Spinal cord (tissue), 9 donors: ENCODE measurements at regions not wholly inside any gene's neighbourhood (a gene's known extent, or its start where the extent isn't known, plus 50 kb on each side); places are given as distances from the start of the nearest gene placed in this dataset.
A peak's percentile ranks its signal among the peaks of the same experiment; 100 is the strongest.

Source experiments
- DNase-seq, 6 donors: peaks; one replicate each; pipeline versions ENCODE4 v3.0.0 to v3.0.0-alpha.2; 2013 to 2015; ENCODE audit warnings: low spot score in 6 of 6, low read depth in 4 of 6
- H3K27ac ChIP-seq: one replicate; pipeline ENCODE4 v1.5.1; 2013; ENCODE audit warnings: low read depth, low read length, control low read depth
- H3K27me3 ChIP-seq: one replicate; pipeline ENCODE4 v1.6.1; 2013; ENCODE audit warnings: low read length; ENCODE audit not compliant: control insufficient read depth, insufficient read depth
- H3K36me3 ChIP-seq: one replicate; pipeline ENCODE4 v1.6.1; 2013; ENCODE audit warnings: low read length; ENCODE audit not compliant: control insufficient read depth, insufficient read depth
- H3K4me1 ChIP-seq: one replicate; pipeline ENCODE4 v1.6.1; 2013; ENCODE audit warnings: low read length; ENCODE audit not compliant: control insufficient read depth, insufficient read depth
- H3K4me3 ChIP-seq: one replicate; pipeline ENCODE4 v1.5.1; 2013; ENCODE audit warnings: low read depth, low read length, control low read depth
- H3K9me3 ChIP-seq: one replicate; pipeline ENCODE4 v1.6.1; 2013; ENCODE audit warnings: low read length; ENCODE audit not compliant: control insufficient read depth, insufficient read depth
- WGBS: methylation state at CpG from one replicate; pipeline ENCODE4 v1.1.5; 2013; ENCODE audit warnings: missing lambda C conversion rate; ENCODE audit not compliant: insufficient coverage; 5-methylcytosine and 5-hydroxymethylcytosine counted together
- donor health status: healthy.

DNA sequence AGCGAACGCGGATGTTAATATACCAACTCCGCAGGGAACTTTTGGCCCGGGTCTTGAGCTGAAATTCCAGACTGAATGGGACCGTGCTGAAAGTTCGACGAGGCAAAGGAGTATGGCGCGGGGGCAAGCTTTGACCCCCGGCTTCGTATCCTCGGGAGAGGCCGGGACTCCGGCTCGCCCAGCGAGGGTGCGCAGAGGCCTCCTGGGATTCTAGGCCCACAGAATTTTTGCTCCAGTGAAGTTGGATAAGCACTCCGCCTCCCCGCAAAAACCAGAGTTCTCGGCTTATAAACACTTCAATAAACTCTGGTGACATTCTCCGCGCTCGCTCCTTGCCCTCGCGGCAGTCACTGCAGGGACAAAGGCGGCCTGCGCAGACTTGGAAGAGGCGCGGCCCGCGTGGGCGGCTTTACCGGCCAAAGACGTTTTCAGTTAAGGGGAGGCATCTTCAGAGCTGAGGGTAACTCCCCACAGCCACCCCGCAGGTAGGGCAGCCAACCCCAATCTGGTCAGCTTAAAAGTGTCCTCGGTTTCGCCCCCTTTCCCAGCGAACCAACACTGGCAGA lies 112.6 kb downstream of the KCNRG start:
- H3K4me3 ChIP-seq: peak overlapping the region; percentile 55
- no peaks in the 10 kb centered on the region for H3K36me3 ChIP-seq
- peak in 1 of 6 donors; percentile 8 for DNase-seq
- H3K27ac ChIP-seq: peak overlapping the region; percentile 76
- H3K27me3 ChIP-seq: peaks cover 68% of the 10 kb centered on the region
- no peaks in the 10 kb centered on the region for H3K9me3 ChIP-seq
- H3K4me1 ChIP-seq: peaks cover 50% of the 10 kb centered on the region
- WGBS: 25% methylated on average over 39 of the region's 39 CpGs

DNA sequence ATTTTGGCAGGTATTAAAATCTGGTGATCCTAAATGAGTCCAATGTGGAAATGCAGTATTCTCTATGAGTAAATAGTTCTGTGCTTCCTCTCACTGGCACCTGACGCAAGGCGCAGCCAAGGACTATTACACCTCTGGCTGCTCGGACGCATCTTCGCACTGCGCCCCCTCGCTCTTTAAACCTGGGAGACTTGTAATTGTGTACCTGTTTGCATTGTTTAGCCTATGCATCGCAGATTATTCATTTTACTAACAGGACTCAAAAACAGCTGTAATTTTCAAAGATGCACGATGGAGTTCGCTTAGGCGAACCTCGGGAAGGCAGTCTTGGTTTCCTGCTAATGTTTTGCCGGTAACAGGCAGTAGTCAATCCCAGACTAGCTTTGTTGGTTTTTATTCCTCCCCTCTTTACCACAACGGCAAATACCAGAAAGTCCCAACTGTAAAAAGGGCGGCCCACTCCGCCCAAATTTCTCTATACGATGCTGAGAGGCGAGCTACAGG lies 113.2 kb downstream of the KCNRG start:
- H3K4me1 ChIP-seq: peaks cover 57% of the 10 kb centered on the region
- no peak overlapping the region for H3K27ac ChIP-seq
- H3K27me3 ChIP-seq: peaks cover 74% of the 10 kb centered on the region
- H3K36me3 ChIP-seq: no peaks in the 10 kb centered on the region
- 70% methylated on average over 18 of the region's 18 CpGs for WGBS
- no peaks in the 10 kb centered on the region for H3K9me3 ChIP-seq
- no peak overlapping the region for H3K4me3 ChIP-seq
- DNase-seq: no peak

DNA sequence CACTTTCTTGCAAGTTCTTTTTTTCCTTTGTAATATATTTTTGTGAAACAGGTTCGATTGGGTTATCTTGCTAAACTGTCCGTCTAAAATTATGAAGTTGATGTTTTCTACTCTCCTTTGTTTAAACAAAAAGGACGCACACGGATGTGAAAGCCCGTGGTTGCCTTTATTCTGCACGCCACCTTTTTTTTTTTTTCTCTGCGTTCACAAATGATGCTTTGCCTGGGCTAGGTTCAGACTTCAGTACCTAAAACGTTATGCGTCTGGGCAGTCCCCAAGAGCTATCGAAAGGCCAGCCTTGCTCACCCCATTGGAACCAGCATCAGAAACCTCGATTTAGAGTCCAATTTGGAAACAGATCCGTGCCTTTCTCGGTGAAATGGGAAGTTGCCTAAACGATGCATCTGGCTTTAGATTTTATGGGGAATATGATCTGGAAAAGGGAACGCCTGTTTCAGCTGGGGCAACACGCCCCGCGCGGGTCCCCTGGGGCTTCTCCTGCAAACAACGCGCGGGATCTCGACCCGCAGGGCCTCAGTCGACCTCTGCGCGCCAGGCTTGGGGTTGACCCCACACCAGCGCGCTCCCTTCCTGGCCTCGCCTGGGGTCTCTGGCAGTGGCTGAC lies 113.9 kb downstream of the KCNRG start:
- Histone ChIP-seq H3K4me3 (peak overlapping the region; percentile 43), H3K9me3 (no peaks in the 10 kb centered on the region), H3K27me3 (peaks cover 81% of the 10 kb centered on the region), H3K36me3 (no peaks in the 10 kb centered on the region), H3K4me1 (peaks cover 58% of the 10 kb centered on the region), H3K27ac (no peak overlapping the region)
- 14% methylated on average over 28 of the region's 30 CpGs for WGBS
- peak in 2 of 6 donors; percentile 34 to 43 for DNase-seq

DNA sequence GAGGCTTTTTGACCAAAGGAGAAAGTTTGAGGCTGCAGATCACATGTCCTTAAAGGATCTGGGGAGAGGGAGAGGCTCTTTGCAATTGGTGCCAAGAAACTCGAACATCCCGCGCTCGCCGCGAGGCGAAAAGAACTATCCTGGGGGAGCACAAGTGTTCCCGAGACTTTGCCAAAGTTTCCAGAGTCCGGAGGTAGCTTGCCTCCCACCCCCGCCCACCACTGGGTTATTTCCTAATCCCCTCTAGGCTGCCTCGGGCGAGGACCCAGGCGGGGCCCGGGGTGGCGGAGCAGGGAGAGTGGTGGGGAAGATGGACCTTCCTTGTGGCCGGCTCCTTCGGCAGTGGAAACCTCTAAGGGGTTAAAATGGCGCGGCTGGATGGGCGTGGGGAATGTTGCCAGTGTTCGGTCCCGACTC lies 114.5 kb downstream of the KCNRG start:
- no peaks in the 10 kb centered on the region for H3K9me3 ChIP-seq
- peaks cover 87% of the 10 kb centered on the region for H3K27me3 ChIP-seq
- H3K4me1 ChIP-seq: peaks cover 58% of the 10 kb centered on the region
- no peaks in the 10 kb centered on the region for H3K36me3 ChIP-seq
- H3K4me3 ChIP-seq: peak overlapping the region; percentile 43
- WGBS: 1% methylated on average over 12 of the region's 22 CpGs
- H3K27ac ChIP-seq: no peak overlapping the region
- DNase-seq: peak in 1 of 6 donors; percentile 46

DNA sequence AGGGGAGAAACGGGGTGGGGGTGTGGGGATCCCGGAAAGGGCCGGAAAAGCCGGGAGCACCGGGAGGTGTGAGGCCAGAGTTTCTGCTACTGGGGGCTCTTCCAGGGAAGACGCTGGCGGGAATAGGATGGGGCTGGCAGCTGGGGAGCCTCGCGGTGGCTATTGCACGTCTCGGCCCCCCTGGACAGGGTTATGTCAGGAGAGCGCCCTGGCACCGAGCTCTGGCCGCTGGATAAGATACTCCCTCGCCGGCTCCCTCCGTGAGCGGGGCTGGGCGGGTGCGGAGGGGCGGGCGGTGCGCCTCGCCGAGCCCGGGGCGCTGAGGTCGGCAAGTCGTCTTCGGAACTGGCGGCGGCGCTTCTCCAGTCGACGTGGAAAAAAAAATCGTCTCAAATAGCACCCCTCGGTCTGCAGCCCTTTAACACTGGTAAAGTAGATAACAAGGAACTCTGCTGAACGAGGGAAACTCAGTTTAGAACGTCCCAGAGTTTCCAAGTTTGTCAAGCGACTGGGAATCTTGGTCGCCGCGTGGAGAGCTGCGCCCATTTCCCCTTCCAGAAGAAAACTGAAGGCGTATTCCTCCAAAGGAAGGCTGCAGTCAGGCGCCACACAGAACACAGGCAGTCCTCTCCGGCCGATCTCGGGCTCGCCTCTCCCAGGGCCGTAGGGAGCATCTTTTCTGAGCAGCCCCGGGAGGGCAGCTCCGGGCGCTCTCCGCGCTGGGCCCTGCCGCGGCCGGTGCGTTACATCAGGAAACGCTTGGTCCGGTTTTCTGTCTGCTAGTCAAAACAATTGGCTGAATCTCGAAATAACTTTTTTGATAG lies 115.1 kb downstream of the KCNRG start:
- WGBS: under 1% methylated on average over 63 of the region's 63 CpGs
- H3K4me3 ChIP-seq: peak overlapping the region; percentile 43
- no peak overlapping the region for H3K27ac ChIP-seq
- no peaks in the 10 kb centered on the region for H3K36me3 ChIP-seq
- H3K27me3 ChIP-seq: peaks cover 90% of the 10 kb centered on the region
- no peaks in the 10 kb centered on the region for H3K9me3 ChIP-seq
- peak in 2 of 6 donors; percentile 28 to 61 for DNase-seq
- peaks cover 58% of the 10 kb centered on the region for H3K4me1 ChIP-seq

DNA sequence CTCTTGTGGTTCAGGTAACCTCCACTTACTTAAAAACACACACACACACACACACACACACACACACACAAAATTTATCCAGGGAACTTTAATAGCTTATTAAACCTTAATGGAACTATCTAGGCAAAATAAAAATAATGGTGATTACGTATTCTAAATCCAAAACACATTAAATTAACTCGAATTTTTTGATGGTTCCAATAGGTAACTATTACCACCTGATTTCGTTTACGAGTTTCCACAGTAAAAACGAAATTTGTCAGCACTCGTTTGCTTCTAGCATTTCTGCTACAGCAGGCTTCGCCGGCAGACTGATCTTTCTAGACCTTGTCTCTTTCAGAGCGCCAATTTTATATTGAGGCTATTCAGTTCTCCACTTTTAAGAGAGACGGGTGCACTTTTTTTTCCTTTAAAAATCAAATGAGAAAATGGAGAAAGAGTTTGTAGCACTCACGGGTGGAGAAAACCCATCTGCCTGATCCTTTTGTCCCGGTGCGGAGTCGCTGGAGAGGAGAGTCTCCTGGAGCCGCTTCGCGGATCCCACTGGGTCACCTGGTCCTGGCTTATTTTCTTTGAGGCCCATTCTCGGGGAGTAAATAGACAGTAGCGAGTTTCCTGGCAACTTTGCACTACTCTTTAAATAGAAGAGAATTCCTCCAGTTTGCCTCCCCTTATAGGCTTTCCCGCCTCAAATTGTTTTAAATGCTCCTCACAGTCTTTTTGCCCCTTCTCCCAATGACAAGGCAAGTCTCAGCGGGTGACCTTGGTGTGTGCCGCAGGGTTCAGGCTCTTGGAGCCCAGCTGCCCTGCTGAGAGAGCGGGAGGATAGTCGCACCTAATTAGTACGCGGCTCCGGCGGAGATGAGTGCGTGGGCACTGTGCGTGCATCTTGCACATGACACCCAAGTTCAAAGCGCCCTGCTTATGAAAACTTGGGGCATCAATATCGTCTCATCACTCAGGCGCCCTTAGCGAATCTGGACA lies 117.0 kb downstream of the KCNRG start:
- Histone ChIP-seq H3K27ac (no peak overlapping the region), H3K9me3 (no peaks in the 10 kb centered on the region), H3K36me3 (no peaks in the 10 kb centered on the region), H3K27me3 (peaks cover 82% of the 10 kb centered on the region), H3K4me1 (peaks cover 45% of the 10 kb centered on the region), H3K4me3 (peak overlapping the region; percentile 28)
- peak in 3 of 6 donors; percentile 33 to 61 (median 54) for DNase-seq
- WGBS: 3% methylated on average over 23 of the region's 34 CpGs

DNA sequence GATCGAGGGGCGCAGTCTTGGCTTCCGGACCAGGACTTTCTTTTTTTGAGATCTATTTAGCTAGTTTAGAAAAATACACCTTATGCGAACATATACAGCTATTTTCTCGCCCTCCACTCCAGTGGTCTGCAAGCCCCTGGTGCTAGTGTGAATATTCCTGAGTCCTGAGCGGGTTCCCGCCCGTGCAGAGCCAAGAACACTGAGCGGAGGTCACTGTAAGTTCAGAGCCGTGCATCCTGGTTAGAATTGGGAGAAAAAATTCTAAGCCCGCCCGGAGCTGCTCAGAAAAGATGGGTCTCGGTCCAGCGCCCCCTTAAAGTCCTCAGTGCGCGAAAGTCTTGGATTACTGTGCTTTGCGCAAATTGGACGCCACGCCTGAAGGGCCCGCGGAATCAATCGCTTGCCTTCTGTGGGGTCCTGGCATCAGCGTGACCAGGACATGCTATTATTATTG lies 117.7 kb downstream of the KCNRG start:
- H3K36me3 ChIP-seq: no peaks in the 10 kb centered on the region
- DNase-seq: peak in 2 of 6 donors; percentile 44 to 51
- 8% methylated on average over 22 of the region's 23 CpGs for WGBS
- H3K27me3 ChIP-seq: peaks cover 75% of the 10 kb centered on the region
- H3K9me3 ChIP-seq: no peaks in the 10 kb centered on the region
- H3K4me3 ChIP-seq: peak overlapping the region; percentile 28
- H3K4me1 ChIP-seq: peaks cover 38% of the 10 kb centered on the region
- no peak overlapping the region for H3K27ac ChIP-seq

DNA sequence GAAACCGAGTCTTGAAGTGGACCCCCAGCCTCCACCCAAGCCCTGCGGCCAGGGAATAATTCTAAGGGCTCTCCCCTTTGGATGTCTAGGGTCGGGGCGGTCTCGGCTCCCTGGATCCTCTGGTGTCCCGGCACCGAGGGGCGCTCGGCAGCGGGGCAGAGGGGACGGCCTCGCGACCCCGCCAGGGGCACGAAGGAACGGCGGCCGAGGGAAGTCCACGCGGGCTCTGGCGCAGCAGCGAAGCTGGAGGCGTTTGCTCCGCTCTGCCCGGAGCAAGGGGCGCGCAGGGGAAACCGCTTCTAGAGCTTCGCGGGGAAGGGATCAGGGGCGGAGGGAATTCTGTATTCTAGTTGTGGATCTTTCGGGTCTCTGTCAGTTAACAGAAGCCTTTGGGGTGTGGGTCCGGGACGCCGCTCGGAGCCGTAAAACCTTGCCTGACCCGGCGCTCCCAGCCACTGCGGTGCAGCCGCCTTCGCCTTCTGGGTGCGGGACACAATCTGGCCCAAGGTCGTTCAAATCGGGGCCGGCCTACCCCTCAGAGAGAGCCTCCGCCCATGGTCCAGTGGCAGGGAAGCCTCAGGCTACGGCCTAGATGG lies 118.2 kb downstream of the KCNRG start:
- no peaks in the 10 kb centered on the region for H3K36me3 ChIP-seq
- peaks cover 33% of the 10 kb centered on the region for H3K4me1 ChIP-seq
- no peak overlapping the region for H3K27ac ChIP-seq
- no peak for DNase-seq
- H3K27me3 ChIP-seq: peaks cover 70% of the 10 kb centered on the region
- H3K4me3 ChIP-seq: peak overlapping the region; percentile 28
- no peaks in the 10 kb centered on the region for H3K9me3 ChIP-seq
- 31% methylated on average over 48 of the region's 48 CpGs for WGBS
